NCI-H1417 (cell line): ENCODE measurements at regions not wholly inside any gene's neighbourhood (a gene's known extent, or its start where the extent isn't known, plus 50 kb on each side); places are given as distances from the start of the nearest gene placed in this dataset.

Experiments used
- DNase-seq, 3 experiments: peaks; one replicate each; lab custom pipeline; 2025; lab: John Stamatoyannopoulos, UW

DNA sequence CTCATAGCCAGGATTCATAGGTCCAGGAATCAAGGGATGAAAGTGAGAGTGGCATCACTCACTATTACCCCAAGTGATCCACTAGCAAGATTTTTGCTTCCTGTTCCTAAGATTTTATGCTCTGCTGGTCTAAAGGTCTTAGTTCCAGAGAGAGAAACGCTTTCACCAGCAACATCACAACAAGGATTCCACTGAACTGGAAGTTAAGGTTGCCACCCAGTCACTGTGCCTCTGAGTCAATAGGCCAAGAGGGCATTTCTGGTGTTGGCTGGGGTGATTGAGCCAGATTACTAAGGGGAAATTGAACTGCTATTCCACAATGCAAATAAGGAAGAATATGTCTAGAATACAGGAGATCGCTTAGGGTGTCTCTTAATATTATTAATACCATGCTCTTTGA lies 142.5 kb upstream of the ARID2 start:
- DNase-seq: no peak

DNA sequence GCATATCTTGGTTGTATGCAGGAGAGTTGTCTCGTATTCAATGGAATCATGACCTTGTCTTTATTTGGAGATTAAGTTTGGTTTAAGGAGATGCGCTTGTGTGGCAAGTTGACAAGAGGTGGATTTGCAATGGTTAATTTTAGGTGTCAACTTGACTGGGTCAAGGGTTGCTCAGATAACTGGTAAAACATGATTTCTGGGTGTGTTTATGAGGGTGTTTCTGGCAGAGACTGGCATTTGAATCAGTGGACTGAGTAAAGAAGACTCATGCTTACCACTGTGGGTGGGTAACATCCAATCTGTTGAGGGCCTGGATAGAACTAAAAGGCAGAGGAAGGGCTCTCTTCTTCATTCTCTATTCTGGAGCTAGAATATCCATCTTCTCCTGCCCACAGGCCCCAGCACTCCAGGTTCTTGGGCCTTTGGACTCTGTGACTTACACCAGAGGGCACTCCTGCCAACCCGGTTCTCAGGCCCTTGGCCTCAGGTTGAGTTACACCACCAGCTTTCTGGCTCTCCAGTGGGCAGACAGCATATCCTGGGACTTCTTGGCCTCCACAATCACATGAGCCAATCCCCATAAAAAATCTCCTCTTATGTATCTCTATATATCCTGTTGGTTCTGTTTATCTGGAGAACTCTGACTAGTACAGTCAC lies 141.5 kb upstream of the ARID2 start:
- no peak for DNase-seq

DNA sequence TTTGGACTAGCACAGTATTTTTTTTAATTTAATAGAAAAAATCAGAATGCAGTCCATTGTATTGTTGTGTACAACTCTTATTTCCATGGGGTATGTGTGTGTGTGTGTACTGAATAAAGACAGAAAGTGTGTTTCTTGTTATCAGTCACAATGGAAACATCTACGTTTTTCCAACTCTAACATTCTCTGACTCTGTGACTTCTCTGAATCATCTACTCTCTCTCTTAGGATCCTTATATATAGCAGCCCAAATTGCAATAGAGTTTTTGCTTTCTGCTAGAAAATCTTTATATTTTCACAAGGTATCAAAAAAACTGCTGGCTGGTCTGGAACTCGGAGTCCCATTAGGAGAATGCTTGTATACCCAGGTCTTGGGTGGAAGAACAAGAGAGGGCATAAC lies 138.9 kb upstream of the ARID2 start:
- no peak for DNase-seq

DNA sequence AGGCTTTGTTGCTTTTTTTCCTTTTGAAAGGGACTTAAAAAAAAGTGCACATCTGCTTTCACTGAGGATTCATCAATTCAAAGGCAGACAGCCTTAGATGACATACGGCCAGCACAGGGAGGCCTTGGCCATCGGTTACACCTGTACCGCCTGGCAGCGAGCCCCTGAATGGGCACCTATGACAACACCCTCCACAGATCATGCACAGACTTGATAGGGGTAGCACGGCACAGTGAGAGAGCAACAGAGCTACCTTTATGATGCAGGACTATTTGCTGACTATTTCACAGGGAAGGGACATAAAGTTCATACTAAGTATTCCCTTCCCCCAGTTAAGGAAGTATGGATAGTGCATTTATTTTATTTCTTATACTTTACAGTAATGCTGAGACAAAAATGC lies 137.9 kb upstream of the ARID2 start:
- DNase-seq: no peak

DNA sequence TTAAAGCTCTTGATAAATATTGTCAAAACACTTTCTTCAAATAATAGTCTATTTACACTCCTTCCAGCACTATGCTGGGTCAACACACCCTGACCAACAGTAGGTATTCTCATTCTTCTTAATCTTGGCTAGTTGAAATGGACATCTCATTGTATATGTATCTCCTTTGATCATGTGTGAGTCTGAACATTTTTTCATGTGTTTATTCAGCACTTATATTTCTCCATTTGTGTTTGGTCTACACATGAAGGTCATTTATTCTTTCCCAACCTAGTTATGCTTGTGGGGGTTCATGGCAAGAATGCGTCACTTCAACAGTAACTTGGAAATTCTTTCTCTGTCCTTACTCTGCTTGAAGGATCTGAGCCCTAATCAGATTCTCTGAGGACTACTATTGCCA lies 133.1 kb upstream of the ARID2 start:
- no peak for DNase-seq

DNA sequence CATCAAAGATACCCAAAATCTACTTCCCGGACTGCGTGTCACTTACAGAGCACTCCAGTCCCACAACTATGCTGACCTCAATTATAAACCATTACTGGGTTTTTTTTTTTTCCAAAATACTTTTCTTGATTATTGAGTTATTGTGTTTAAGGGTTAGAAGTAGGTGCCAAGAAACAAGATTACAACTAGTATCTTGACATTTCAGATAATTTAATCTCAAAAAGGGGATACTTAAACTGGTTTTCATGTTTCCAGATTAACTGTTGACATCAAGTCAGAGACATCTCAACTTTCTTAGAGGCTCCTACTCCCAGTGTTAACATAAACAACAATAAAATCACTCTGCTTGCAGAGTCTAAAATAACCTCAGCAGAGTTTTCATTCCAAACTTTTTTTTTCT lies 131.2 kb upstream of the ARID2 start:
- DNase-seq: no peak

DNA sequence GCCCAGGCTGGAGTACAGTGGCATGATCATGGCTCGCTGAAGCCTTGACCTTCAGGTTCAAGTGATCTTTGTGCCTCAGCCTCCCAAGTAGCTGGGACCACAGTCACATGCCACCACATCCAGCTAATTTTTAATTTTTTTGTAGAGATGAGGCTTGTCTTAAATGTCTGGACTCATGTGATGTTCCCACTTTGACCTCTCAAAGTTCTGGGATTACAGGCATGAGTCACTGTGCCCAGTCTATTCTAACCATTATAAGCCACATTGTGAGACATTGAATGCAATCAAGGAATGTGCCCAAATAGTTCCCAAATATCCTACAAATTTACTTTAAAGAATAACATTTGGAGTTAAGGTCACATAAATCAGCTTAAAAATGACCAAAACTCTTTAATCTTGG lies 130.7 kb upstream of the ARID2 start:
- DNase-seq: no peak

DNA sequence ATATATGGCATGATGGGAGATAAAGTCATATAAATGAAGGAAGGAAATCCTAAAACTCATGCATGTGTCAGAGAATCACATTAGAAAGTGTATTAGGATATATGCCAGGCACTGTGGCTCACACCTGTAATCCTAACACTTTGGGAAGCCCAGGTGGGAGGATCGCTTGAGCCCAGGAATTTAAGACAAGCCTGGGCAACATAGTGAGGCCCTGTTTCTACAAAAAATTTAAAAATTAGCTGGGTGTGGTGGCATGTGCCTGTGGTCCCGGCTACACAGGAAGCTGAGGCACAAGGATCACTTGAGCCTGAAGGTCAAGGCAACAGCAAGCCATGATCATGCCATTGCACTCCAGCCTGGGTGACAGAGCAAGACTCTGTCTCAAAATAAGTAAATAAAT lies 130.3 kb upstream of the ARID2 start:
- DNase-seq: no peak

DNA sequence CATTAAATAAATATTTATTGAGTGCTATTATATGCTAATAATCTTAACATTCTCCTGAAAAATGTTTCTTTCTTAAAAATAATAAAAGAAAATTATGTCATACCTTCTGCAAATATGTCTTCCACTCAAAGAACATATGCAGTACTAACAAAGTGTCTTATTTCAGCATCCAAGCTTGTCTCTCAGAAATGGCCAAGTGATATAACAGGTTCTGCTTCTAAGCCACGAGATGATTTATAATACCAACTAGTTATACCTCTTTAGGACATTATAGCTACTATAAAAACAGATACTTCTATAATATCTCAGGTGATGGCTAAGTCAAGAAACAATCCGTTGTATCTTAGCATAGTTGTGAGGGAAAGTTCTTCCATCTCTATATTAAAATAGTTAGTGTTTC lies 128.1 kb upstream of the ARID2 start:
- no peak for DNase-seq

DNA sequence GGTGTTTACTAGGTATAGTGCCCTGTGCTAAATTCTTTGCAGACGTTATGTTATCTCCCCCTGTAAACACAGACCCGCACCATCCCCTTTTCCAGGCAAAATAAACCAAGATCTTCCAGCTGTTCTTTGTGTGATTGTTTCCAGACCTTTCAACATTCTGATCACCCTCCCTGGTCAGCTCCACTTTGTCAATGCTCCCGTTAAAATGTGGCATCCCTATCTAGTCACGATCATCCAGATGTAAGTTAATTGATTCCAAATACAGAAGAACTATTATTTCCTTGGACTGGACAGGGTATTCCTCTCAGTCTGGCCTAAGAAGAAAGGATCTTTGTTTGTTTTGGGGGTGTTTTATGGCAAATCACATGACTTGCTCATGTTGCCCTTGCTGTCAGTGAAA lies 127.6 kb upstream of the ARID2 start:
- DNase-seq: no peak

DNA sequence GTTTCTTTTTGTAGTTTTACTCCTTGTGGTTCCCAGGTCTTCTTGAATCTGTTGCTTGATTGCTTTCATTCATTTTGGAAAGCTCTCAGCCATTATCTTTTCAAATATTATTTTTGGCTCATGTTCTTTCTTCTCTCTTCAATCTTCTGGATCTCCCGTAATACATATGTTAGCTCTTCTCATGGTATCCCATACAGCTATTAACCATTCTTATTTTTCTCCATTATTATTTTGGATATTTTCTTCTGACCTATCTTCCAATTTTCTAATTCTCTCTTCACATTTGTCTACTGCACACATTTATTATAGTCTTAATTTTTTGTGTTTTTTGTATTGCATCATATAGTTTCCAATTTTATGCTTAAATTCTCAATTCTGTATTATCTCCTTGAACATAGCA lies 123.9 kb upstream of the ARID2 start:
- no peak for DNase-seq

DNA sequence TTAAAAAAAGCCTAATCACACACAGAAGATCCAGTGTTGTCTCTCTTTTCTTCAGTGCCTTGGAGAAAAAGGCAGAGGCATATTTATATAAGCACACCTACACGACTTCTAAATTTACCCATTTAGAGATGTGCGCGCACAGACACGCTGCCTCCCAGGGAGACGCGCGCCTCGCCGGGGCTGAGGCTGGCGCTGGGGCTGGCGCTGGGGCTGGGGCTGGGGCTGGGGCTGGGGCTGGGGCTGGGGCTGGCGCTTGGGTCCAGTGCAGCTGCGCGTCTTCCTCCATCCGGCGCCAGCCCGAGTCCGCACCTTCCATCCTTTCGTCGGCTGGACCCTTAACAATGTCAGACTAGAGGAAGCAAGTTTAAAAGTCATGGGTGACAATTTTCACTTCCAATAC lies 118.4 kb upstream of the ARID2 start:
- DNase-seq: no peak

DNA sequence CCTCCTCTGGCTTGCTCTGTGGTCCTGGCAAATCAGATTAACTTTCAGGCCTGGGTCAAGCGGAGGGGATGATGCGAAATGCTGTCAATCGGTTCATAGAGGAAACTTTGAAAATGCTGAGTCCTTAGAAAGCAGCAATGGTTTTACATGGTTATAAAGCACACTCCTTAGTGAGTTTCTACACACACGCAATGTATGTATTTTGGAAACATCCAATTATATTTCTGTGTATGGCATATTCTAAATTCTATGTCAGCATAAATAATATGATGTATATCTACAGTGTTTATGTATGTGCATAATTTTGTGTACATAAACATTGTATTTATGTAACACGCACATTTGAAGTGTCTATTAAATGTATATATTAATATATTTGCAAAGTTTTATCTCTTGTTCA lies 118.0 kb upstream of the ARID2 start:
- DNase-seq: no peak

DNA sequence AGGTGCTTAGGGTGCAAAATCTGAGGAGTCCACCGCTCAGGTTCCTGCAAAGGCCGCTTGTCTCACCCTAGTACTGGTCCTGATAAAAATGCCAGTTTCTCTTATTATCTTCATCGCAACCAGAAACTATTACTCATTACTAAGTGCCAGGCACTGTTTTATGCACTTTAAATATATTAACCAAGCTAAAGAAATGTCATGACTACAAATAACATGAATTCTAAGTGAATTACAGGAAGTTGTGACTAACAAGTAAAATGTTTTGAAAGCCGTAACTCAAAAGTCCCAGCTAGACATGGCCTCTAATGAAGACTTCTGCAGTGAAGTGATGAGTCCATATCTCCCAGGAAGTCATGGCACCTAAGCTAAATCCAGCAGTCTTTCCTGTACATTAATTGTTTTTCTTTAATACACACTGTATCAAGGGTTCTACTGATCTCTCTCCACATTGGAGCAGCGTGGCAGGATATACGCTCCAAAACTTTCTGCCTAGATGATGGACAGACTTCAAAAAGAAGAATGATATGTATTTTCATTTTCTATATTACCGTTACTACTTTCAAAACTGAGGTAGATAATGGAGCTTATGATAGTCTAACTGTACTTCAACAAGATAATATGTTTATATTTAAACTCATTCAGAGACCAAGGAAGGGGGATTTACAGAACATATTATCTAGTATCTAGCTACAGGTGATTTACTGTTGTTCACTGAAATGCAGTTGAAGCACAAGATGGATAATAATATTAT lies 117.3 kb upstream of the ARID2 start:
- DNase-seq: no peak

DNA sequence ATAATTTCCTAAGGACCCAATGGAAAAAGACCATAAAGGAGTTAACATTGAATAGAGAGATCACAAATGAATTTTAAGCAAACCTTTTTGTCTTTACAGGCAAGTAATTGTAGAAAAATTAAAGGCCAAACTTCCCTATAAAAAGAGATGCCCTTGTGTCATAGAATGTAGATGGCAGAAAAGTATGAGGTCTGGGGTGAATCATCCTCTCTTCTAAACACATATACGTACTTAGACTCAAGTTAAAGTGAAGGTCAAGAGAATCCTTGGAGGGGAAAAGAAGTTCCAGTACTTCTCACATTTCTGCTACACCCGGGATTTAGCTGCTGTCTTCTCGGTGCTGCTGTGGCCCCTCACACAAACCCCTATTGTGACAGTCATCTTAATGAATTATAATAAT lies 116.2 kb upstream of the ARID2 start:
- DNase-seq: no peak

DNA sequence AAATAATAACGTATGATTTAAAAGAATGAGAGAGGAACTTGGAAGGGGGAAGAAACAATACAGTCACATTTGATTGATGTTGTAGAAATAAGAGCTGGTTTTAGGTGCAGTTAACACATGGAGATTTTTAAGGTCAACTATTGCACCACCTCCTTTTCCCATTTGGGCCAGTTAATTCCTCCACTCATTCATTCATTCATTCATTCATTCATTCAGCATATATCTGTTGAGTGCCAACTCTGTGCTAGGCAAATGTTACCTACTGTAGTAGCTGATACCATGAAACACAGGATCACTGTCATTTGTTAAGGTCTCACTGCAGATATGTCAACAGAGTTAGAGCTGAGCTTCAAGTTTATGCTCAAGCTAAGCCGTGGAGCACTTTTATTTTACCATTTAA lies 115.7 kb upstream of the ARID2 start:
- peak in 1 of 3 experiments; percentile 39 for DNase-seq

DNA sequence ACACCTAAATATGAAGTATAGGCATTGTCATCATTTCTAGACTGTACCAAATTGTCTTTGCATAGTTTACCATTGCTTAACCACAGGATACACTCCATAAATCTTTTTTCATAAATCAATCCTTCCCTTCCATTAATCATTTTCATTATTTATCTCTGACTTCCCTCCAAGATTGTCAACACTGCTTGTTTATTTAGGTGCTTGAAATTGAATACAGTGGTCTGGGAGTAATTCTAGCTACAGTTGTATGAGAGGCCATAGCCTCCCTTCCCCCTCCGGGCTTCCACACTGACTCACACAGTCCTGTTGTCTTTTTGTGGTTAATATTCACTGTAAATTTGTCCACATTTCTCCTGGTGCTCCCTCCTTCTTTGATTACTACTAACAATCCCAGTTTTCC lies 114.2 kb upstream of the ARID2 start:
- DNase-seq: peak; percentile 19 to 97 (median 86)

DNA sequence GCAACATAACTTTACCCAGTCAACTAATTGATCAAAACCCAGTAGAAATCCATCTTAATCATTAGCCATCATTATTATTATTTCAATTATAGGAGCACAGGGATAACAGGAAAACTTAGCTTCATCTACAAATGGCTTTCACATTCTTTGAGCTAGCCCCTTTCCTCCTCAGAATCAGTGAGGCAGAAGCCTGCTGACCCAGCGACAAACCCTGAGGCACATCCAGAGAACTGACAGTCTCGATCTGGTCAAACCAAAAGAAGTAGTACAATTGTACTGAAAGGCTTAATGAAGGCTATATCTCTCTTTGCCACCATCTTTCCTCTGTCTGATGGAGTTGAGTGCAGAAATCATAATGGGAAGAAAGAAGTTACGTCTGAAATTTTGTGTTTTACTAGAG lies 109.8 kb upstream of the ARID2 start:
- no peak for DNase-seq

DNA sequence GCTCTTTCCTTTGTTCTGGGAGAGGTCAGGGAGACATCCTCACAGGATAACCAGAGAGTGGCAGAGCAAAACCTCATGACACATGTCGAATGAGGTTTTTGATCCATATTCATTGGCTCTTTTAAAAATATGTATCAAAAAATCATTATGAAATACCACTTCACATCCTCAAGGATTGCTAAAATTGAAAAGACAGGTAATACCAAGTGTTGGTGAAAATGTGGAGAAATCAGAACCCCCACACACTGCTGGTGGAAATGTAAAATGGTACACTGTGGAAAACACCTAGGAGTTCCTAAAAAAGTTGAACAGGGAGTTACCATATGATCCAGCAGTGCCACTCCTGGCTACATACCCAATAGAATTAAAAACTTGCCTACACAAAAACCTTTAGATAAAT lies 107.8 kb upstream of the ARID2 start:
- DNase-seq: no peak

DNA sequence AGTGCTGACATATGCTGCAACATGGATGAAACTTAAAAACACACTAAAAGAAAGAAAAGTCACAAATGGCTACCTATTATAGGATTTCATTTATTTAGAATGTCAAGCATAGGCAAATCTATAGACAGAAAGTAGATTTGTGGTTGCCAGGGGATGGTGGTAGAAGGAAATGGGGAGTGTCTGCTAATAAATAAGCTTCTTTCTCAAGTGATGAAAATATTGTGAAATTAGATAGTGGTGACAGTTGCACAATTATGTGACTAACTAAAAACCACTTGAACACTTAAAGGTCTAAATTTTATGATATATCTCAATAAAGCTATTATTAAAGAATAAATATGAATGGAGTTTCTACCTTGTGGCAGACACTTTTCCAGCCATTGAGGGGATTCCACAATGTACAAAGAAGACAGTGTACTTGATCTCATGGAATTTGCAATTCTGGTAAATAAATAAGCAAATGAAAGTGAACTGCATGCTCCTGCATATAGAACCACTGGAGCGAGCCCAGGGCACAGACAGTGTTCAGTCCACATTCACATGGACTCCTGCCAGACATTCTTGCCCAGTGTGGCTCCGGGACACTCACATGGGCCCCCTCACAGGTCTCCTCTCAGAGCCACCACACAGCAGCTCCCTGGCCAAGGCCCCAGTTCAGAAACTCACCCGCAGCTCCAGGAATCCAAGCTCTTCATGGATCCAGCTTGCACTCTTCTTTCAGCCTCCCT lies 107.1 kb upstream of the ARID2 start:
- no peak for DNase-seq

DNA sequence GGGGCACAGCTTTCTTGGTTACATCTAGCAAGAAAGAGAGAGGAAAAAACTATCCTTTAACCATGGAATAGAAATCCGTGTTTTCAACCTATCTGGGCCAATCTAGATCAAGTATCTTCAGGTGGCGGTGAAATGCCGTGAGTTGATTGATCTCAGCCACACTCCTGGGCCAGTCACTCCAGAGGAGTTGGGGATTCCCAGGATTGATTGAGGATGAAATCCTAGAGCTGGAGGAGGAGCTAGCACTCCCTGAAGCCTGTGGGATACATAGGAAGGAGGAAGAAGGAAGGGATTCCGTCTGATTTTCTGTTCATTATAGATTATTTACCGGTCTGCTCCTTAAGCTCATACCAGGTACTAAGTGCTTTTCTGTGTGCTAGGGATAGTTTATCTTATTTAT lies 106.3 kb upstream of the ARID2 start:
- DNase-seq: no peak

DNA sequence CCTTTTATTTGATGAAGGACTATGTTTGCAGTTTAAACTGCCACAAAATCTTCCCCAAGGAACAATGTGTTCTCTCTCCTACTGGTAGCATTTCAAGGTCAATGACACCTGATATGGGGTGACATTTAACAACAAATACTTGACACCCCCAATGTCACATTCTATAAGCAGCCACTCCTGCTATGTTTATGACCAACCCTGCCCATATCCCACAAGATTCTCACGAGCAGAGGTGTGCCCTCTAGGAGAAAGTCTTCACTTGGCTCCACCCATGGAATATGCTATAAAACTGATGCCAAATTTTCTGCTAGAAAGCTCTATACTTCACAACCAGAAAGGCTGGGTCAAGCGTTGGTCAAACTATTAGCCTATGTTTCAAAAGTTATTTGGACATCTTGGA lies 105.6 kb upstream of the ARID2 start:
- DNase-seq: no peak

DNA sequence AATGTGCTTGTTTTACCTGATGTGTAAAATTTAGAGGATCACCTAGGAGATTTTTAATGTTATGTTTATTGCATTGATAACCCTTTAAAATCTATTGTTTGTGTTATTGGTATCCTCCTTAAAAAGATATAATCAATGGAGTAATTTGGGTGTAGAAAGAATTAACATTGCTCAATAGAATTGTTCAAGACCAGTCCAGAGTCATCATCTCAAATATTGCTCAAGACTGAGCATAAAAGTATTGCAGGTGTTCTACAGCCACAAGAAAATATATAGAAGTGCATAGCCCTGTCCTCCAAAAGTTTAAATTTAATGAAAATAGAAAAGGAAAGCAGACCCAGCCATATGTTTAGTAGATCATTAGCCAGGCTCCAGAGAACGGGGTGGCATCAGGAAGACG lies 102.5 kb upstream of the ARID2 start:
- DNase-seq: no peak
